ENCODE measurements at regions not wholly inside any gene's neighbourhood (a gene's known extent, or its start where the extent isn't known, plus 50 kb on each side); places are given as distances from the start of the nearest gene placed in this dataset.

DNA sequence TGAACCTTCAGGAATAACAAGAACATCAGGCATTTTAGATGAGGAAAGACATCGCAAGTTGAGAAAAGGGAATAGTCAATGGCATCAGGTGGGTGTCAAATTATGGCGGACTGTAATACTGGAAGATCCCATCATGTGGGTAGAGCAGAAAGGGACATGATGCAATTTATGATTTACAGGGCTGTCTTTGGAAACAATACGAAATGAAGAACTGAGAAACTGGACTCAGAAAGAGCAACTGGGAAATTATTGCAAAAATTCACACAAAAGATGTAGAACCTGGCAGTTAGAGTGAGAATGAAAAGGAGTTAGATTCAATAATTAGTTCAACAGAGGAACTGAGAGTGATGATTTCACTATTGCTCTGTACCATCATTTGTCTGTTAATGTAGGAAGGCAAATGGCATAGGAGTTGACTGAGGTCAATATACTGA lies 1635.0 kb upstream of the ACVR2A start:
- H3K36me3 Mint-ChIP-seq (ENCODE audit: low read depth, unreplicated experiment) = no peaks in the 10 kb centered on the region

DNA sequence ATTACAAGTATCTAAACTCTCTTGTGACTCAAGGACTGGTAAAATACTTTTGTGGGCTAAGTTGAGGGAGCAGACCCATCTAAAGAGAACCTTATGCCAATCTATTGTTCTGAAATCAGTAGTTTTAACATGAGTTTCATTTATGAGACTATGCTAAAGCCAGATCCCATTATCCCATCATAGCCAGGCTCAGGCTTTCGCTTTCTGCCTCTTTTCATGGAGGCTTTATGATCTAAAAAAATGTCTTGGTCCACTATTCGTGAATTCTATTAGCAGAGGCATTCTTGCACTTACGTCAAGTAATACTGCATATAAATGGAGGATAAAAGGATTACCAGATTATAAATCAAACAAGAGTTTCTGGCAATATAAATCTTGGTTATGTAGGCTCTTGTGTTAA lies 1636.9 kb upstream of the ACVR2A start:
- H3K9ac ChIP-seq (ENCODE audit: low read length) = no peak overlapping the region
- H3K4me1 Mint-ChIP-seq (ENCODE audit: low read depth, unreplicated experiment) = peaks cover 4% of the 10 kb centered on the region
- no peaks in the 10 kb centered on the region for H3K79me2 ChIP-seq (ENCODE audit: insufficient read depth, low read length)
- no peak overlapping the region for H2AFZ ChIP-seq (ENCODE audit: low read depth, low read length)
- H3K27me3 Mint-ChIP-seq (ENCODE audit: low read depth, unreplicated experiment) = no peaks in the 10 kb centered on the region
- no peak for DNase-seq (ENCODE audit: low read depth)
- no peak overlapping the region for H3K4me2 ChIP-seq (ENCODE audit: low read length)
- H3K27ac Mint-ChIP-seq (ENCODE audit: unreplicated experiment) = no peak overlapping the region
- no peak overlapping the region for H3K27ac ChIP-seq (ENCODE audit: low read depth, low read length)
- H3K4me3 ChIP-seq (ENCODE audit: insufficient read depth, low read depth, low read length) = no peak overlapping the region
- no peaks in the 10 kb centered on the region for H3K36me3 Mint-ChIP-seq (ENCODE audit: low read depth, unreplicated experiment)
- no peaks in the 10 kb centered on the region for H3K4me1 ChIP-seq (ENCODE audit: insufficient read depth, low read length)
- no peak for FAIRE-seq
- no peak for TF ChIP-seq EZH2 (IDR thresholded peaks at IDR 0.05; ENCODE audit: insufficient read depth, low read length)
- TF ChIP-seq CTCF (IDR thresholded peaks at IDR 0.05; ENCODE audit: insufficient read depth, low read depth, low read length) = no peak
- H3K36me3 ChIP-seq (ENCODE audit: insufficient read depth, low read length) = no peaks in the 10 kb centered on the region
- no peaks in the 10 kb centered on the region for H3K9me3 ChIP-seq (ENCODE audit: insufficient read depth, low read depth, low read length)
- H3K9me3 Mint-ChIP-seq (ENCODE audit: unreplicated experiment) = peaks cover 2% of the 10 kb centered on the region
- no peak overlapping the region for H3K4me3 Mint-ChIP-seq (ENCODE audit: unreplicated experiment)
- H4K20me1 ChIP-seq (ENCODE audit: insufficient read depth, low read length) = no peaks in the 10 kb centered on the region
- H3K27me3 ChIP-seq (ENCODE audit: insufficient read depth, low read length) = no peaks in the 10 kb centered on the region

More for the DNA sequence above, 1635.0 kb upstream of the ACVR2A start:
- Histone ChIP-seq H3K4me2 (ENCODE audit: low read length) (no peak overlapping the region), H3K79me2 (ENCODE audit: insufficient read depth, low read length) (no peaks in the 10 kb centered on the region), H3K9ac (ENCODE audit: low read length) (no peak overlapping the region), H3K9me3 (ENCODE audit: insufficient read depth, low read depth, low read length) (no peaks in the 10 kb centered on the region), H4K20me1 (ENCODE audit: insufficient read depth, low read length) (no peaks in the 10 kb centered on the region), H3K27ac (ENCODE audit: low read depth, low read length) (no peak overlapping the region), H3K36me3 (ENCODE audit: insufficient read depth, low read length) (no peaks in the 10 kb centered on the region), H2AFZ (ENCODE audit: low read depth, low read length) (no peak overlapping the region), H3K4me1 (ENCODE audit: insufficient read depth, low read length) (no peaks in the 10 kb centered on the region), H3K27me3 (ENCODE audit: insufficient read depth, low read length) (no peaks in the 10 kb centered on the region), H3K4me3 (ENCODE audit: insufficient read depth, low read depth, low read length) (no peak overlapping the region)
- H3K27me3 Mint-ChIP-seq (ENCODE audit: low read depth, unreplicated experiment) = no peaks in the 10 kb centered on the region
- H3K4me3 Mint-ChIP-seq (ENCODE audit: unreplicated experiment) = no peak overlapping the region
- FAIRE-seq (no peak), DNase-seq (ENCODE audit: low read depth) (no peak)
- H3K27ac Mint-ChIP-seq (ENCODE audit: unreplicated experiment) = no peak overlapping the region
- H3K9me3 Mint-ChIP-seq (ENCODE audit: unreplicated experiment) = peaks cover 2% of the 10 kb centered on the region
- H3K4me1 Mint-ChIP-seq (ENCODE audit: low read depth, unreplicated experiment) = peaks cover 4% of the 10 kb centered on the region
- TF ChIP-seq CTCF (IDR thresholded peaks at IDR 0.05; ENCODE audit: insufficient read depth, low read depth, low read length) (no peak), EZH2 (IDR thresholded peaks at IDR 0.05; ENCODE audit: insufficient read depth, low read length) (no peak)

GRCh38 chr2:146207417-146207816 lies 1637.4 kb upstream of the ACVR2A start:
- Histone ChIP-seq H2AFZ (ENCODE audit: low read depth, low read length) (no peak overlapping the region), H3K27me3 (ENCODE audit: insufficient read depth, low read length) (no peaks in the 10 kb centered on the region), H3K9ac (ENCODE audit: low read length) (no peak overlapping the region), H3K9me3 (ENCODE audit: insufficient read depth, low read depth, low read length) (no peaks in the 10 kb centered on the region), H3K4me1 (ENCODE audit: insufficient read depth, low read length) (no peaks in the 10 kb centered on the region), H3K36me3 (ENCODE audit: insufficient read depth, low read length) (no peaks in the 10 kb centered on the region), H3K4me2 (ENCODE audit: low read length) (no peak overlapping the region), H4K20me1 (ENCODE audit: insufficient read depth, low read length) (no peaks in the 10 kb centered on the region), H3K4me3 (ENCODE audit: insufficient read depth, low read depth, low read length) (no peak overlapping the region), H3K27ac (ENCODE audit: low read depth, low read length) (no peak overlapping the region), H3K79me2 (ENCODE audit: insufficient read depth, low read length) (no peaks in the 10 kb centered on the region)
- Mint-ChIP-seq H3K27ac (ENCODE audit: unreplicated experiment) (no peak overlapping the region), H3K36me3 (ENCODE audit: low read depth, unreplicated experiment) (no peaks in the 10 kb centered on the region), H3K4me3 (ENCODE audit: unreplicated experiment) (no peak overlapping the region), H3K9me3 (ENCODE audit: unreplicated experiment) (peaks cover 2% of the 10 kb centered on the region), H3K4me1 (ENCODE audit: low read depth, unreplicated experiment) (peaks cover 4% of the 10 kb centered on the region), H3K27me3 (ENCODE audit: low read depth, unreplicated experiment) (no peaks in the 10 kb centered on the region)
- TF ChIP-seq CTCF (IDR thresholded peaks at IDR 0.05; ENCODE audit: insufficient read depth, low read depth, low read length) = no peak
- no peak for TF ChIP-seq EZH2 (IDR thresholded peaks at IDR 0.05; ENCODE audit: insufficient read depth, low read length)
- FAIRE-seq (no peak), DNase-seq (ENCODE audit: low read depth) (no peak)

All from astrocyte (in vitro differentiated cells and primary cell).